ENCODE measurements at regions not wholly inside any gene's neighbourhood (a gene's known extent, or its start where the extent isn't known, plus 50 kb on each side); places are given as distances from the start of the nearest gene placed in this dataset.

DNA sequence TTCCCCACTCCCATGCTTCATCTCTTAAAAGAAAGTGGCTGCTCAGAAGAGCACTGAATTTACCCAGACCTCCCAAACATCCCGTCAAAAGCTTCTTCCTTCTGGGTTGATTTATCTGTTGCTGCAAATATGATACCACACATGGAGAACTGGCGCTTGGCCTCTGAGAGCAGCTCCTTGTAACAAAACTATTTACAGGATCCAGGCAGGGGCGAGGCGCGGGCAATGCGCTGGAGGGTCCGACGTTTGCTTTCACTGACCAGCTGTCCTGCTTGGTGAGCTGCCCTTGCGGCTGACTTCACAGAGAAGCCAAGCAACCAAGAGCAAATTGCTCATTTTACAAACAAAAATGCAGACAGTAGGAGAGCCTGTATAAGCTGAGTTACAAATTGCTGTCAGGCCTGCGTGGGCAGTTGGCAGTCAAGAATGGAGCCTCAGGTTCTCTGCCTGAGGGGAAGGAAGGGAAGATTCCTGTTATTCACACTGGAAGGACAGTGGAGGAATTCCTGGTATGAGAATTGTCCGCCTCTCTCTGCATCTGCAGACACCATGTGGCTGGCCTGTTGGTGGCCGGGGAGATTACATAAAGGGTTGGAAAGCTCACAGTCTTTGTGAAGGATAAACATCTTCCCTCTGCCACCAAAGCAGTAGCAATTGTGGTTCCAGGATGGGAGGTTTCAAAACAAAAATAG is 192.2 kb upstream of the LEF1 start:
- DNase-seq (ENCODE audit: extremely low read depth, low read depth), result peak; percentile 22
- TF ChIP-seq, protein P1, sequence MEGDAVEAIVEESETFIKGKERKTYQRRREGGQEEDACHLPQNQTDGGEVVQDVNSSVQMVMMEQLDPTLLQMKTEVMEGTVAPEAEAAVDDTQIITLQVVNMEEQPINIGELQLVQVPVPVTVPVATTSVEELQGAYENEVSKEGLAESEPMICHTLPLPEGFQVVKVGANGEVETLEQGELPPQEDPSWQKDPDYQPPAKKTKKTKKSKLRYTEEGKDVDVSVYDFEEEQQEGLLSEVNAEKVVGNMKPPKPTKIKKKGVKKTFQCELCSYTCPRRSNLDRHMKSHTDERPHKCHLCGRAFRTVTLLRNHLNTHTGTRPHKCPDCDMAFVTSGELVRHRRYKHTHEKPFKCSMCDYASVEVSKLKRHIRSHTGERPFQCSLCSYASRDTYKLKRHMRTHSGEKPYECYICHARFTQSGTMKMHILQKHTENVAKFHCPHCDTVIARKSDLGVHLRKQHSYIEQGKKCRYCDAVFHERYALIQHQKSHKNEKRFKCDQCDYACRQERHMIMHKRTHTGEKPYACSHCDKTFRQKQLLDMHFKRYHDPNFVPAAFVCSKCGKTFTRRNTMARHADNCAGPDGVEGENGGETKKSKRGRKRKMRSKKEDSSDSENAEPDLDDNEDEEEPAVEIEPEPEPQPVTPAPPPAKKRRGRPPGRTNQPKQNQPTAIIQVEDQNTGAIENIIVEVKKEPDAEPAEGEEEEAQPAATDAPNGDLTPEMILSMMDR (IDR thresholded peaks at IDR 0.05; ENCODE audit: low read depth, low read length), result no peak

DNA sequence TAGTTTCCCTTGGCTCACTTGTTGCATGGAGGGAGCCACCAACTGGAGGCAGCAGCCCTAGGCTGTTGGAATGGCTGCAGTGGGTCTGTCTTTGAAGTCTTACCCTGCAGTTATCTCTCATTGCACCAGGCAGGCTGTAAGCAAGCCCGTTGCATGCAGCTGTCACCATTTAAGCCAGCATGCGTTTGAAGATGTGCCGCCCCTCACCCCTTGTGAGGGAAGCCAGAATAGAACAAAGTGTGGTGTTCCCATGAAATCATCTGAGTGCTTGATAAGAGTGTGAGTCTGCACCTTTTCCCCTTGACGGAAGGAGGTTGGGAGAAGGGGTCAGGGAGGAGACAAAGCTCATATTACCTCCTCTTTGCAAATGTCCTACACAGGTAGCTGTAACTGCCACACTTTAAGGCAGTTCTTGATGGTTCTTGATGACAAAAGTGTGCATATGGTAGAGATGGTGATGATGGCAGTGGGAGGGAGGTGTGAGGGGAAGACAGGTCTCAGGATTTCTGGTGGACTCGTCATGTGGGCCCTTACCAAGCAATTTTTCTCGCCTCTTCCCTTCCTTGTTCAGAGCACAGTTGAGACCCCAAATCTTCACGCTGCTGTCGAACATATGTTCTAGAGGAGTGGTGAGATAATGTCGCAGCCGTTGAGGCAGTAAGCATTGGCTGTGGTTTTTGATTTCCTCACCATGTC is 191.4 kb upstream of the LEF1 start:
- TF ChIP-seq, protein P1 (IDR thresholded peaks at IDR 0.05; ENCODE audit: low read depth, low read length), result no peak
- DNase-seq (ENCODE audit: extremely low read depth, low read depth), result no peak

DNA sequence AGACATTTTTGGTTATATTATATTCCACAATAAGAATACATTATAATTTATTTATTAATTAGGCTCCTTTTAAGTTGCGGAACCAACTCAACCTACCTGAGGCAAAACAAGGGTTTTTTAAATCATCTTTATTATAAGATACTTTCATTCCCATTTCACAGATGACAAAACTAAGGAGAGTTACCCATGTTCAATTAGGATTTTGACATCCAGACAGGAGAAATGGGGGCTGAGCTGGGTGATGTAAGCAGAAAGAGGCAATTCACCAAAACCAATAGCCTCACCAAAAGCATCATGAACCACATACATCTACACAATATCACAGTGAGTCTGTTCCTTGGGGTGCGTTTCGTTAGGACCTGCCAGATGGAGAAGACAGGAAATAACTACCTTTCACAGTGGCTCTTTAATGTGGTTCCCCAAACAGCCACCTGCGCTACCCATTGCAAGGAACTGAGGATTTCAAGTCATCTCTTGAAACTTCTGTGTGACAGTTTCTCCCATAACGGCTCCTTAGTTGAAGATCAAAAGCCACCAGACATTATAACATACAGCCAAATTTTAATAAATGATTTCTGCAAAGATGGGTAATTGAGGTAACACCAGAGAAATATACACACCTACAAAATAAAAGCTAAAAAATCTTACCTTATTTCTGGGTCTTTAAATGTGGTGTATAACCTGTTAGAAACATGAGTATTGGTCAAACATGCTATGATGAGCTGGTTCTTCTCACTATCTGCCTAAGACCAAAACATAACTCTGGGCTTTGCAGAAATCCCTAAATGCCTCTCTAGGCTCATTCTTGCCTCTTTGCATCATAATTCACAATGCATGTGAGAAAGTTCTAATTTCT is 190.6 kb upstream of the LEF1 start:
- DNase-seq (ENCODE audit: extremely low read depth, low read depth), result no peak
- TF ChIP-seq, protein P1 (IDR thresholded peaks at IDR 0.05; ENCODE audit: low read depth, low read length), result no peak

DNA sequence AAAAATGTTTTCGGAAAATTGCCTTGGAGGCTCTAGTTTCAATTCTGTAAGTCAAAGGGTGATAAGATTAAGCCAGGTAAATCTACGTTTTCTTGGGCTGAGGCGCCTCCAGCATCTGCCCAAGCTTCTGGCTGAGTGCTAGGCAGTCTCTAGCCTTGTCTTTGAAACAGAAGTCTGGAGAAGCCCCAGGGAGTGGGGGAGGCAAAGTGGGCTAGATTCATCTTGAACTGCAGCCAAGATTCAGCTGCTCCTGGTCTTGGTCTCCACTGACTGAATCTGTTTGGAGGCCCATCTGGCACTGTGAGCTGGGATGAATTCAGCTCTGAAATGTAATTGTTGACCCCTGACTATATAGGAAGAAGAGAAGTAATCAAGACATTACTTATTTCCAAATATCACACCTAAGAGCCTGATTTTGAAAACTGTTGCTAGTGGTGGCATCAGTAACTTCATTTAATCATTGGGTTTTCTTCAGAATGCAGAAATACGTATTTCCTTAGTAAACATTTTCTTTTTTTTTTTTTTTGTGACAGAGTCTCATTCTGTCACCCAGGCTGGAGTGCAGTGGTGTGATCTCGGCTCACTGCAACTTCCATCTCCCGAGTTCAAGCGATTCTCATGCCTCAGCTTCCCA is 187.3 kb upstream of the LEF1 start:
- DNase-seq (ENCODE audit: extremely low read depth, low read depth), result no peak

DNA sequence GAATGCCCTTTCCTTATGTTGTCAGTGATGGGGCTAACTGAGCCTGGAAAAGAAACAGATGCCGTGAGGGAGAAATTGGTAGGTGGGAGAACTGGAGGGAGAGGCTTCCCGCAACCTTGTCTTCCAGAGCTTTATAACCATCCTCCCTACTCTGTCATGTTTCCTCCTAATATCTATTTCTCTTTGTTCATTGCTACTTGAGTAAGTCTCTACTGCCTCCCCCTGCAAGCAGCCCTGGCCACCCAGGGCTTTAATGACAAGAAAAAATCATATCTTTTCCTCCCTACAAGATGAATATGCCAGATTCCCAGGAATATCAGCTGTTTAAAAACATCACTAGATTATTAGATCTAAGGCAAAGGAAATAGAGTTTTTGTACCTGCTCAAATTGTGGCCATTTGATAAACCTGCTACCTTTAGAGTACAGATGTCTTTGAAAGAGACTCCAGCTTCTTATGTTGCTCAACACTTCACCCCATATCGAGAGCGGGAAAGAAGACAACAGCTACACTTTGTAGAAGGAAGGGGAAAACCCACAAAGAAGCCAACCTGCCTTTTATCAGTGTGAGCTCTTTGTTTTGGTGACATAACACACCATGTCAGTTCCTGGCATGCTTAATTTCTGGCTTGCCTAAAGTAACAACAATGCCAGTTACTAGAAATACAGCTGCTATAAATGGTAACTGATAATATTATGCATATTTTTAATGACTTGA is 186.6 kb upstream of the LEF1 start:
- TF ChIP-seq, protein P1 (IDR thresholded peaks at IDR 0.05; ENCODE audit: low read depth, low read length), result no peak
- no peak for DNase-seq (ENCODE audit: extremely low read depth, low read depth)

More for the DNA sequence above, 187.3 kb upstream of the LEF1 start:
- TF ChIP-seq, protein P1 (IDR thresholded peaks at IDR 0.05; ENCODE audit: low read depth, low read length), result no peak

DNA sequence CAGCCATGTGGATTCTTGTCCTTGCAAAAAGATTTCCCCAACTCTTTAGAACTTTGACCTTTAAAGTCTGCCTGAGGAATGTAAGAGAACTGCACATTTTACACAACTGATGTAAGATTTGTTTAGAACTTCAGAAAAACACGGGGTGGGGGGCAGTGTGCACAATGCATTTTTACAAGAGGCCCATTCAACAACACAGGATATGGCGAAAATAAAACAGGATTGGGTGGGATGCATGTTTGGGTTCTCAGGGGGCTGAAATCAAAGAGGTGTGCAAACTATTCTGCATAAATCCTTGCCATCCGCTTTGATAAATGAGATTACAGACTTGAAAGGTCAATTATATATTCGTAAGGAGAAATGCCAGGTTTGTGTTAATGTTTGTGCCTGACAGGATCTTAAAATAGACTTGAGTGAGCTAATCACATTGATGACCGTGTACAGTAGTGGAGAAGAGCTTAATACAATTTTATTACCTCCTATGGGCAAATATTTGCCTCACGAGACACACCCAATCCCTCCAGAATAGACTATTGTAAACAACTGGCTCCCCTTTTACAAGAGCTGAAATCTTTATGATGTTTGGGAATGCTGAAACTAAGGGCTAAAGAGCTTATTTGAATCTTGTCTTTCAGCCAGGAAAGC is 184.1 kb upstream of the LEF1 start:
- TF ChIP-seq, protein P1 (IDR thresholded peaks at IDR 0.05; ENCODE audit: low read depth, low read length), result no peak
- no peak for DNase-seq (ENCODE audit: extremely low read depth, low read depth)

All from AG09319 (cell line).